A549 (cell line): ENCODE measurements at regions not wholly inside any gene's neighbourhood (a gene's known extent, or its start where the extent isn't known, plus 50 kb on each side); places are given as distances from the start of the nearest gene placed in this dataset.

Experiments
- ATAC-seq, 2 experiments: fragments of 200-7000 bp in 1 of 2; fragments of >200 bp in 1 of 2; cut with Nextera tagmentation in 1 of 2; cut with Tn5 transposase in 1 of 2; 3 replicates each; pipeline versions ENCODE4 v1.8.0 to v1.9.1; 2018 to 2020; ENCODE audit warnings: mild to moderate bottlenecking in 1 of 2, moderate library complexity in 1 of 2
- CTCF ChIA-PET: fragments of 300-600 bp; sonication (Branson Sonifier 250); formaldehyde crosslinking; extraction: SDS; loops from one replicate; lab custom pipeline; 2021; ENCODE audit warnings: antibody characterized with exemption, inconsistent platforms; lab: Yijun Ruan, JAX
- POLR2A ChIA-PET: fragments of 350-600 bp; formaldehyde crosslinking; extraction: SDS; loops from one replicate; lab custom pipeline; 2021; ENCODE audit warnings: antibody characterized with exemption, inconsistent platforms; lab: Yijun Ruan, JAX
- DNase-seq, 2 experiments: peaks; one replicate each; pipeline versions ENCODE4 v3.0.0 to v3.0.0-alpha.2; 2011 to 2016; ENCODE audit warnings: low read depth in 1 of 2, low spot score in 1 of 2
- FAIRE-seq: peaks from 2 replicates; lab custom pipeline; 2011; peaks lifted over from hg19 to GRCh38; lab: Jason Lieb, UNC
- H3K27ac ChIP-seq, 2 experiments: fragments of >200 bp; sonication (Bioruptor Twin); formaldehyde crosslinking; 3 replicates each; pipeline ENCODE4 v1.5.1; 2016 to 2017
- H3K4me1 ChIP-seq: fragments of >200 bp; sonication (Bioruptor Twin); formaldehyde crosslinking; 3 replicates; pipeline ENCODE4 v1.6.1; 2016
- H3K4me2 ChIP-seq: fragments of >200 bp; sonication (Bioruptor Twin); formaldehyde crosslinking; 3 replicates; pipeline ENCODE4 v1.6.1; 2016
- H3K4me3 ChIP-seq: fragments of >200 bp; sonication (Bioruptor Twin); formaldehyde crosslinking; 3 replicates; pipeline ENCODE4 v1.5.1; 2016
- H3K9me3 ChIP-seq: fragments of >200 bp; sonication (Bioruptor Twin); formaldehyde crosslinking; 3 replicates; pipeline ENCODE4 v1.6.1; 2016
- CBX2 ChIP-seq: fragments of 200-600 bp; sonication (generic); IDR thresholded peaks from 2 replicates; pipeline ENCODE4 v1.6.1; 2016; ENCODE audit warnings: low read depth, mild to moderate bottlenecking, borderline replicate concordance
- CHD4 ChIP-seq: fragments of 200-600 bp; sonication (generic); IDR thresholded peaks from 2 replicates; pipeline ENCODE4 v1.6.1; 2016; ENCODE audit warnings: antibody characterized with exemption, mild to moderate bottlenecking, borderline replicate concordance
- EP300 ChIP-seq, 2 experiments: fragments of >200 bp; sonication (Bioruptor Twin); formaldehyde crosslinking; IDR thresholded peaks; 2 replicates in 1 of 2; 3 replicates in 1 of 2; pipeline ENCODE4 v1.6.1; 2016 to 2017
- ESRRA ChIP-seq: fragments of 150-350 bp; IDR thresholded peaks from 2 replicates; pipeline ENCODE4 v1.6.1; 2014; ENCODE audit warnings: mild to moderate bottlenecking, low read length, borderline replicate concordance
- FOSB ChIP-seq: fragments of 250-450 bp; sonication (Bioruptor Pico); IDR thresholded peaks from 2 replicates; pipeline ENCODE4 v1.5.0; 2020; ENCODE audit warnings: mild to moderate bottlenecking, moderate library complexity
- GATA3 ChIP-seq: IDR thresholded peaks from 2 replicates; pipeline ENCODE4 v1.6.1; 2012; ENCODE audit warnings: borderline replicate concordance
- MAFK ChIP-seq: fragments of 450-650 bp; IDR thresholded peaks from 2 replicates; pipeline ENCODE4 v1.6.1; 2014; ENCODE audit not compliant: partially characterized antibody
- MAZ ChIP-seq: fragments of 150-350 bp; IDR thresholded peaks from 2 replicates; pipeline ENCODE4 v1.6.1; 2014; ENCODE audit warnings: antibody characterized with exemption, low read depth, low read length, borderline replicate concordance
- NFE2L2 ChIP-seq: fragments of 150-350 bp; conservative IDR thresholded peaks from 2 replicates; pipeline ENCODE4 v1.6.1; 2014; ENCODE audit warnings: low read length
- NR3C1 ChIP-seq: fragments of >200 bp; sonication (Bioruptor Twin); formaldehyde crosslinking; IDR thresholded peaks from 3 replicates; pipeline ENCODE4 v1.6.1; 2017
- POLR2AphosphoS2 ChIP-seq: conservative IDR thresholded peaks from 2 replicates; pipeline ENCODE4 v1.6.1; 2012; ENCODE audit warnings: low read length, improper control_type of control experiment, inconsistent platforms
- RAD21 ChIP-seq, 2 experiments: fragments of >200 bp in 1 of 2; sonication (Bioruptor Twin) in 1 of 2; formaldehyde crosslinking in 1 of 2; IDR thresholded peaks in 1 of 2; conservative IDR thresholded peaks in 1 of 2; 2 replicates in 1 of 2; 3 replicates in 1 of 2; pipeline ENCODE4 v1.6.1; 2012 to 2018; ENCODE audit warnings: inconsistent platforms in 1 of 2
- RFX5 ChIP-seq: fragments of 450-650 bp; IDR thresholded peaks from 2 replicates; pipeline ENCODE4 v1.7.1; 2014; ENCODE audit warnings: antibody characterized with exemption, mild to moderate bottlenecking, moderate library complexity
- RNF2 ChIP-seq: fragments of 200-600 bp; sonication (generic); IDR thresholded peaks from 2 replicates; pipeline ENCODE4 v1.6.1; 2016; ENCODE audit warnings: low read depth, mild to moderate bottlenecking, antibody characterized with exemption, moderate library complexity, borderline replicate concordance
- TFCP2L1 ChIP-seq: fragments of 250-450 bp; sonication (Bioruptor Pico); IDR thresholded peaks from 2 replicates; pipeline ENCODE4 v1.5.0; 2021; ENCODE audit warnings: mild to moderate bottlenecking
- TP53 ChIP-seq: fragments of 250-450 bp; sonication (Bioruptor Pico); IDR thresholded peaks from 2 replicates; pipeline ENCODE4 v1.5.0; 2021; ENCODE audit warnings: mild to moderate bottlenecking, moderate library complexity
- ZC3H11A ChIP-seq: fragments of 450-650 bp; IDR thresholded peaks from 2 replicates; pipeline ENCODE4 v1.6.1; 2014; ENCODE audit warnings: antibody characterized with exemption, mild to moderate bottlenecking
- ZFP36 ChIP-seq: fragments of 450-650 bp; IDR thresholded peaks from 2 replicates; pipeline ENCODE4 v1.6.1; 2014; ENCODE audit warnings: borderline replicate concordance; ENCODE audit not compliant: partially characterized antibody
- WGBS: methylation state at CpG from one replicate; pipeline ENCODE4 v1.1.6; 2017; ENCODE audit errors: missing lambda C conversion rate; 5-methylcytosine and 5-hydroxymethylcytosine counted together
- TF ChIP-seq, protein P1 (sequence below): fragments of 250-450 bp; sonication (Bioruptor Pico); IDR thresholded peaks from 2 replicates; pipeline ENCODE4 v1.5.0; 2020; ENCODE audit warnings: low read depth, mild to moderate bottlenecking, moderate library complexity
- TF ChIP-seq, protein P2 (sequence below): fragments of >200 bp; sonication (Bioruptor Twin); formaldehyde crosslinking; IDR thresholded peaks from 2 replicates; pipeline ENCODE4 v1.6.1; 2016
- TF ChIP-seq, protein P3 (sequence below): fragments of >200 bp; sonication (Bioruptor Twin); formaldehyde crosslinking; IDR thresholded peaks from 3 replicates; pipeline ENCODE4 v1.5.1; 2016
- TF ChIP-seq, protein P4 (sequence below): fragments of 150-350 bp; IDR thresholded peaks from 2 replicates; pipeline ENCODE4 v1.6.1; 2014; ENCODE audit warnings: low read depth, mild to moderate bottlenecking, low read length

DNA sequence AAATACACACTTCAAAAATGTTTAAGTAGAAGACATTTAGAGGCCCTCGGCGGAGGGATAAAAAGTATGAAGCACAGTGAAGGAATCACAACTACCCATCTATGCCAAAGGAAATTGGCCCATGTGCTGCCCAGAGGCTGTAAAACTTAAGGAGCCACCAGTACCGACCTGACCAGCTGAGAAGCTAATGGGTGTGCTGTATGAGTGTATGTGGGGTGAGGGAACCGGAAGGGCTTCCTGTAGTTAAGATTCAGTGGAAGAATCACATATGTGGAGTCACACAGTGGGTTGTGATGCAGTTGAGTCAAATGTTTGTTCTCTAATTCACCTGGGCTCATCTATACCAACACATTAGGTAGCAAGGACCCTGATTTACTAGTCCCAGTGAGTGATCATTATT, 516.0 kb upstream of the IL12A start:
- no peak overlapping the region for H3K4me2 ChIP-seq
- ChIA-PET CTCF (no interaction called here), POLR2A (no interaction called here)
- DNase-seq: no peak
- 43% methylated on average over 4 of the region's 4 CpGs for WGBS
- TF ChIP-seq NFE2L2 (no peak), GATA3 (no peak), MAZ (no peak), MAFK (no peak), POLR2AphosphoS2 (no peak), CHD4 (no peak), FOSB (no peak), RNF2 (no peak), ESRRA (no peak), EP300 (IDR thresholded peaks at IDR 0.05) (no peak), TFCP2L1 (CRISPR knock-in tag) (no peak)
- TF ChIP-seq, protein P1, sequence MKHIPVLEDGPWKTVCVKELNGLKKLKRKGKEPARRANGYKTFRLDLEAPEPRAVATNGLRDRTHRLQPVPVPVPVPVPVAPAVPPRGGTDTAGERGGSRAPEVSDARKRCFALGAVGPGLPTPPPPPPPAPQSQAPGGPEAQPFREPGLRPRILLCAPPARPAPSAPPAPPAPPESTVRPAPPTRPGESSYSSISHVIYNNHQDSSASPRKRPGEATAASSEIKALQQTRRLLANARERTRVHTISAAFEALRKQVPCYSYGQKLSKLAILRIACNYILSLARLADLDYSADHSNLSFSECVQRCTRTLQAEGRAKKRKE: no peak
- TF ChIP-seq, protein P2, sequence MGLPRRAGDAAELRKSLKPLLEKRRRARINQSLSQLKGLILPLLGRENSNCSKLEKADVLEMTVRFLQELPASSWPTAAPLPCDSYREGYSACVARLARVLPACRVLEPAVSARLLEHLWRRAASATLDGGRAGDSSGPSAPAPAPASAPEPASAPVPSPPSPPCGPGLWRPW: no peak
- no peaks in the 10 kb centered on the region for H3K4me1 ChIP-seq
- no peak overlapping the region for H3K27ac ChIP-seq
- H3K9me3 ChIP-seq: no peaks in the 10 kb centered on the region
- no peak for ATAC-seq
- no peak overlapping the region for H3K4me3 ChIP-seq
- FAIRE-seq: no peak

DNA sequence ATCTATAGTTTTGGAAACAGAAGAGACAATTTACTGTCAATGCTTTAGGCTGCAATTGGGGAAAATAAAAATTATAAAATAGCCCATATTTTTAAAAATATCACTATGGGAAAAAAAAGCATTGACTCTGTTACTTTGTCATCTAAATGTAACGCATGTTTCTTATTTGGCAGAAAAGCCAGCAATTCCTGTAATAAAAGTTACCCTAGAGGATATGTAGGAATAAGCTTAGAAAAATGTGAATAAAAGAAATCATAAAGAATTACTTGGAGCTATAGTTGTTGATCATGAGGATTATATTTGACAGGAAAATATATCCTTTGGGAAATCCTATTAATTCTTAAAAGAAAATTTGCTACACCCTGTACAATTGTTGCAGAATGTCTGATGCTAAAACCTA, 515.4 kb upstream of the IL12A start:
- FAIRE-seq (no peak), ATAC-seq (no peak), DNase-seq (no peak)
- Histone ChIP-seq H3K27ac (no peak overlapping the region), H3K9me3 (peaks cover 2% of the 10 kb centered on the region; the same call in 1 of the 3 replicates), H3K4me2 (no peak overlapping the region), H3K4me3 (no peak overlapping the region), H3K4me1 (no peaks in the 10 kb centered on the region)
- POLR2A ChIA-PET: no interaction called here
- WGBS: 28% methylated on average over 1 of the region's 1 CpG
- CTCF ChIA-PET: no interaction called here
- TF ChIP-seq, protein P3, sequence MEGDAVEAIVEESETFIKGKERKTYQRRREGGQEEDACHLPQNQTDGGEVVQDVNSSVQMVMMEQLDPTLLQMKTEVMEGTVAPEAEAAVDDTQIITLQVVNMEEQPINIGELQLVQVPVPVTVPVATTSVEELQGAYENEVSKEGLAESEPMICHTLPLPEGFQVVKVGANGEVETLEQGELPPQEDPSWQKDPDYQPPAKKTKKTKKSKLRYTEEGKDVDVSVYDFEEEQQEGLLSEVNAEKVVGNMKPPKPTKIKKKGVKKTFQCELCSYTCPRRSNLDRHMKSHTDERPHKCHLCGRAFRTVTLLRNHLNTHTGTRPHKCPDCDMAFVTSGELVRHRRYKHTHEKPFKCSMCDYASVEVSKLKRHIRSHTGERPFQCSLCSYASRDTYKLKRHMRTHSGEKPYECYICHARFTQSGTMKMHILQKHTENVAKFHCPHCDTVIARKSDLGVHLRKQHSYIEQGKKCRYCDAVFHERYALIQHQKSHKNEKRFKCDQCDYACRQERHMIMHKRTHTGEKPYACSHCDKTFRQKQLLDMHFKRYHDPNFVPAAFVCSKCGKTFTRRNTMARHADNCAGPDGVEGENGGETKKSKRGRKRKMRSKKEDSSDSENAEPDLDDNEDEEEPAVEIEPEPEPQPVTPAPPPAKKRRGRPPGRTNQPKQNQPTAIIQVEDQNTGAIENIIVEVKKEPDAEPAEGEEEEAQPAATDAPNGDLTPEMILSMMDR: no peak
- TF ChIP-seq ZFP36 (no peak), MAZ (no peak), POLR2AphosphoS2 (no peak), ZC3H11A (no peak), NR3C1 (no peak), TP53 (CRISPR knock-in tag) (no peak), RFX5 (no peak), RAD21 (conservative IDR thresholded peaks at IDR 0.05 in 1 of 2, IDR thresholded peaks at IDR 0.05 in 1 of 2) (no peak), CBX2 (no peak)
- TF ChIP-seq, protein P1: no peak
- TF ChIP-seq, protein P4, sequence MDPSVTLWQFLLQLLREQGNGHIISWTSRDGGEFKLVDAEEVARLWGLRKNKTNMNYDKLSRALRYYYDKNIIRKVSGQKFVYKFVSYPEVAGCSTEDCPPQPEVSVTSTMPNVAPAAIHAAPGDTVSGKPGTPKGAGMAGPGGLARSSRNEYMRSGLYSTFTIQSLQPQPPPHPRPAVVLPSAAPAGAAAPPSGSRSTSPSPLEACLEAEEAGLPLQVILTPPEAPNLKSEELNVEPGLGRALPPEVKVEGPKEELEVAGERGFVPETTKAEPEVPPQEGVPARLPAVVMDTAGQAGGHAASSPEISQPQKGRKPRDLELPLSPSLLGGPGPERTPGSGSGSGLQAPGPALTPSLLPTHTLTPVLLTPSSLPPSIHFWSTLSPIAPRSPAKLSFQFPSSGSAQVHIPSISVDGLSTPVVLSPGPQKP: no peak
